ENCODE measurements at regions not wholly inside any gene's neighbourhood (a gene's known extent, or its start where the extent isn't known, plus 50 kb on each side); places are given as distances from the start of the nearest gene placed in this dataset.

DNA sequence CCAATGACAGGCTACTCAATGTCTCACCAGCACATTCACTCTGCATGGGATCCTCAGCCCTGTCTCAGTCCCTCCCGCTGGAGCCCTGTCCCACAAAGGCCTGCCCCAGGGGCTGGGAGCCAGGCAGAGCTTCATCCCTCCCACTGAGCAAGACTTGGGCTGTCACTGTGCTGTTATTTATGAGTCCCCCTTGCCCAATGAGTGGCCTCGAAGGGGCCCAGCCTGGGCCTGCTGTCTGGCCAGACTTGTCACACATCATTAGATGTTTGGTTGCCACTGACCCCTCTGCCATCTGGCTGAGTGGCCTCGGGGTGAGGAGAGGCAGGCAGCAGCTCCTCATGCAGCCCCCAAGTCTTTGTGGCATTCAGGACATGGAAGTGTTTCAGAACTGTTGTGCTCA, 330.6 kb upstream of the SKOR2 start:
- Histone ChIP-seq H4K5ac (ENCODE audit: low read depth, low read length) (no peak overlapping the region), H3K18ac (ENCODE audit: low read depth, low read length) (no peak overlapping the region), H3K36me3 (ENCODE audit: control insufficient read depth, insufficient read depth, low read length) (no peaks in the 10 kb centered on the region), H2BK15ac (ENCODE audit: low read depth, low read length) (no peak overlapping the region), H4K20me1 (ENCODE audit: insufficient read depth, low read length) (no peaks in the 10 kb centered on the region), H4K8ac (ENCODE audit: low read depth in 2 of 2, low read length in 2 of 2) (no peak overlapping the region), H2AK9ac (replicated peaks; ENCODE audit: low read depth, low read length, poor library complexity) (no peak overlapping the region), H3K9me1 (ENCODE audit: insufficient read depth, low read length) (no peaks in the 10 kb centered on the region), H3K4ac (ENCODE audit: low read depth, low read length) (no peak overlapping the region), H3K4me1 (ENCODE audit: control insufficient read depth, insufficient read depth, low read length) (no peaks in the 10 kb centered on the region), H3K14ac (replicated peaks; ENCODE audit: low read depth, low read length) (no peak overlapping the region), H2BK120ac (ENCODE audit: low read depth, low read length) (no peak overlapping the region), H2AK5ac (ENCODE audit: low read depth, low read length) (no peak overlapping the region), H3K27me3 (ENCODE audit: control insufficient read depth, insufficient read depth, low read length) (no peaks in the 10 kb centered on the region), H3K4me3 (ENCODE audit: insufficient read depth, low read depth, low read length) (no peak overlapping the region), H3K23ac (ENCODE audit: low read depth, low read length) (no peak overlapping the region), H3K4me2 (ENCODE audit: low read depth, low read length) (no peak overlapping the region), H3K79me1 (ENCODE audit: low read depth in 1 of 2, low read length in 2 of 2) (no peaks in the 10 kb centered on the region), H4K91ac (ENCODE audit: insufficient read depth, low read depth, low read length) (no peak overlapping the region), H3K27ac (ENCODE audit: insufficient read depth, low read length) (no peak overlapping the region), H2BK20ac (ENCODE audit: low read depth, low read length) (no peak overlapping the region), H3K56ac (ENCODE audit: extremely low read depth, insufficient read depth, low read length) (no peak overlapping the region), H3K9me3 (ENCODE audit: control insufficient read depth, insufficient read depth, low read length) (peaks cover 1% of the 10 kb centered on the region; the same call in 1 of the 2 replicates), H3K9ac (ENCODE audit: low read depth, low read length) (no peak overlapping the region), H2AFZ (replicated peaks; ENCODE audit: low read length, poor library complexity) (no peak overlapping the region), H2BK5ac (ENCODE audit: low read depth, low read length, poor library complexity, severe bottlenecking) (no peak overlapping the region)
- in situ Hi-C loops (cut with MboI; ENCODE audit: low sequenced_read_pairs) (no loop called here), dilution Hi-C loops (cut with HindIII; ENCODE audit: low sequenced_read_pairs, unreplicated experiment) (no loop called here), intact Hi-C loops (cut with micrococcal nuclease) (no loop called here)
- BruUV-seq (replicated peaks): no TSS peak
- no peak for ATAC-seq (ENCODE audit: low read depth)
- ChIA-PET POLR2A (ENCODE audit: unreplicated experiment) (no interaction called here), CTCF (no interaction called here)
- WGBS, 2 experiments (ENCODE audit: extremely low coverage in 2 of 2, insufficient read length in 1 of 2): no CpG with 5 or more reads among the region's 3 CpGs
- TF ChIP-seq CEBPB (IDR thresholded peaks at IDR 0.05; ENCODE audit: low read depth, low read length) (no peak), NFE2L2 (IDR thresholded peaks at IDR 0.05; ENCODE audit: low read depth, low read length) (no peak), FOS (IDR thresholded peaks at IDR 0.05; ENCODE audit: low read depth, low read length) (no peak), RAD21 (IDR thresholded peaks at IDR 0.05; ENCODE audit: low read length) (no peak), MAZ (IDR thresholded peaks at IDR 0.05; ENCODE audit: borderline replicate concordance, low read depth, low read length) (no peak), BHLHE40 (IDR thresholded peaks at IDR 0.05; ENCODE audit: low read depth, low read length) (no peak), SMC3 (IDR thresholded peaks at IDR 0.05; ENCODE audit: low read depth, low read length) (no peak), RCOR1 (IDR thresholded peaks at IDR 0.05; ENCODE audit: insufficient replicate concordance, low read length) (no peak), MXI1 (IDR thresholded peaks at IDR 0.05; ENCODE audit: borderline replicate concordance, low read depth, low read length) (no peak), POLR2A (IDR thresholded peaks at IDR 0.05; ENCODE audit: low read depth, low read length) (no peak), CHD1 (IDR thresholded peaks at IDR 0.05; ENCODE audit: low read depth, low read length) (no peak), USF2 (IDR thresholded peaks at IDR 0.05; ENCODE audit: low read depth, low read length) (no peak), MAFK (IDR thresholded peaks at IDR 0.05; ENCODE audit: low read depth, low read length) (no peak), RFX5 (IDR thresholded peaks at IDR 0.05; ENCODE audit: low read depth, low read length) (no peak)
- TF ChIP-seq, protein P1, sequence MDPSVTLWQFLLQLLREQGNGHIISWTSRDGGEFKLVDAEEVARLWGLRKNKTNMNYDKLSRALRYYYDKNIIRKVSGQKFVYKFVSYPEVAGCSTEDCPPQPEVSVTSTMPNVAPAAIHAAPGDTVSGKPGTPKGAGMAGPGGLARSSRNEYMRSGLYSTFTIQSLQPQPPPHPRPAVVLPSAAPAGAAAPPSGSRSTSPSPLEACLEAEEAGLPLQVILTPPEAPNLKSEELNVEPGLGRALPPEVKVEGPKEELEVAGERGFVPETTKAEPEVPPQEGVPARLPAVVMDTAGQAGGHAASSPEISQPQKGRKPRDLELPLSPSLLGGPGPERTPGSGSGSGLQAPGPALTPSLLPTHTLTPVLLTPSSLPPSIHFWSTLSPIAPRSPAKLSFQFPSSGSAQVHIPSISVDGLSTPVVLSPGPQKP (IDR thresholded peaks at IDR 0.05; ENCODE audit: borderline replicate concordance, low read depth, low read length): no peak
- TF ChIP-seq, protein P2, sequence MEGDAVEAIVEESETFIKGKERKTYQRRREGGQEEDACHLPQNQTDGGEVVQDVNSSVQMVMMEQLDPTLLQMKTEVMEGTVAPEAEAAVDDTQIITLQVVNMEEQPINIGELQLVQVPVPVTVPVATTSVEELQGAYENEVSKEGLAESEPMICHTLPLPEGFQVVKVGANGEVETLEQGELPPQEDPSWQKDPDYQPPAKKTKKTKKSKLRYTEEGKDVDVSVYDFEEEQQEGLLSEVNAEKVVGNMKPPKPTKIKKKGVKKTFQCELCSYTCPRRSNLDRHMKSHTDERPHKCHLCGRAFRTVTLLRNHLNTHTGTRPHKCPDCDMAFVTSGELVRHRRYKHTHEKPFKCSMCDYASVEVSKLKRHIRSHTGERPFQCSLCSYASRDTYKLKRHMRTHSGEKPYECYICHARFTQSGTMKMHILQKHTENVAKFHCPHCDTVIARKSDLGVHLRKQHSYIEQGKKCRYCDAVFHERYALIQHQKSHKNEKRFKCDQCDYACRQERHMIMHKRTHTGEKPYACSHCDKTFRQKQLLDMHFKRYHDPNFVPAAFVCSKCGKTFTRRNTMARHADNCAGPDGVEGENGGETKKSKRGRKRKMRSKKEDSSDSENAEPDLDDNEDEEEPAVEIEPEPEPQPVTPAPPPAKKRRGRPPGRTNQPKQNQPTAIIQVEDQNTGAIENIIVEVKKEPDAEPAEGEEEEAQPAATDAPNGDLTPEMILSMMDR (conservative IDR thresholded peaks at IDR 0.05; ENCODE audit: low read depth, low read length): no peak
- DNase-seq: no peak
